H9 (cell line): ENCODE measurements at regions not wholly inside any gene's neighbourhood (a gene's known extent, or its start where the extent isn't known, plus 50 kb on each side); places are given as distances from the start of the nearest gene placed in this dataset.

Source experiments
- DNase-seq: peaks from one replicate; pipeline ENCODE4 v3.0.0-alpha.2; 2017
- H2AFZ ChIP-seq: one replicate; pipeline ENCODE4 v1.6.1; 2013; ENCODE audit warnings: mild to moderate bottlenecking, low read length, control low read depth, moderate library complexity
- H2AK5ac ChIP-seq: 2 replicates; pipeline ENCODE4 v1.6.1; 2013; ENCODE audit warnings: low read length, control low read depth, mixed read lengths; ENCODE audit not compliant: insufficient read length
- H2BK120ac ChIP-seq: one replicate; pipeline ENCODE4 v1.6.1; 2013; ENCODE audit warnings: low read depth, mild to moderate bottlenecking, low read length, control low read depth, inconsistent platforms; ENCODE audit not compliant: poor library complexity, severe bottlenecking
- H2BK12ac ChIP-seq: 2 replicates; pipeline ENCODE4 v1.6.1; 2013; ENCODE audit warnings: low read length, control low read depth, mixed read lengths, low read depth; ENCODE audit not compliant: insufficient read length
- H2BK15ac ChIP-seq: 2 replicates; pipeline ENCODE4 v1.6.1; 2013; ENCODE audit warnings: low read depth, low read length, control low read depth
- H2BK20ac ChIP-seq: one replicate; pipeline ENCODE4 v1.6.1; 2013; ENCODE audit warnings: low read depth, mild to moderate bottlenecking, low read length, control low read depth, inconsistent platforms; ENCODE audit not compliant: poor library complexity, severe bottlenecking
- H2BK5ac ChIP-seq: 2 replicates; pipeline ENCODE4 v1.6.1; 2013; ENCODE audit warnings: low read length, control low read depth, mixed read lengths; ENCODE audit not compliant: insufficient read length
- H3K14ac ChIP-seq: 2 replicates; pipeline ENCODE4 v1.6.1; 2013; ENCODE audit warnings: low read length, control low read depth; ENCODE audit not compliant: insufficient read depth
- H3K18ac ChIP-seq: 2 replicates; pipeline ENCODE4 v1.6.1; 2013; ENCODE audit warnings: low read depth, mild to moderate bottlenecking, mixed read lengths, low read length, control low read depth; ENCODE audit not compliant: insufficient read length
- H3K23ac ChIP-seq: 2 replicates; pipeline ENCODE4 v1.6.1; 2013; ENCODE audit warnings: low read length, control low read depth, mixed read lengths, low read depth; ENCODE audit not compliant: insufficient read length
- H3K23me2 ChIP-seq: 2 replicates; pipeline ENCODE4 v1.6.1; 2013; ENCODE audit warnings: low read depth, mild to moderate bottlenecking, mixed read lengths, low read length, control low read depth; ENCODE audit not compliant: insufficient read length, poor library complexity, severe bottlenecking
- H3K27ac ChIP-seq: 2 replicates; pipeline ENCODE4 v1.5.1; 2013; ENCODE audit warnings: low read length, control low read depth, mixed read lengths, low read depth; ENCODE audit not compliant: insufficient read length
- H3K27me3 ChIP-seq: 2 replicates; pipeline ENCODE4 v1.6.1; 2013; ENCODE audit warnings: low read length, control low read depth, inconsistent platforms; ENCODE audit not compliant: insufficient read depth
- H3K4ac ChIP-seq: 2 replicates; pipeline ENCODE4 v1.6.1; 2013; ENCODE audit warnings: low read depth, mild to moderate bottlenecking, control low read depth, inconsistent platforms, low read length, moderate library complexity
- H3K4me1 ChIP-seq: 2 replicates; pipeline ENCODE4 v1.6.1; 2013; ENCODE audit warnings: low read length, control low read depth, inconsistent platforms; ENCODE audit not compliant: insufficient read depth
- H3K4me2 ChIP-seq: 2 replicates; pipeline ENCODE4 v1.6.1; 2013; ENCODE audit warnings: low read length, control low read depth, mixed read lengths; ENCODE audit not compliant: insufficient read length, insufficient read depth
- H3K56ac ChIP-seq: 2 replicates; pipeline ENCODE4 v1.6.1; 2013; ENCODE audit warnings: low read depth, mild to moderate bottlenecking, mixed read lengths, low read length, control low read depth; ENCODE audit not compliant: insufficient read length
- H3K79me1 ChIP-seq: 2 replicates; pipeline ENCODE4 v1.6.1; 2013; ENCODE audit warnings: low read depth, mild to moderate bottlenecking, moderate library complexity, low read length, control low read depth, inconsistent platforms; ENCODE audit not compliant: insufficient read depth, poor library complexity, severe bottlenecking
- H3K79me2 ChIP-seq: 2 replicates; pipeline ENCODE4 v1.6.1; 2013; ENCODE audit warnings: low read length, control low read depth, inconsistent platforms; ENCODE audit not compliant: insufficient read depth
- H3K9ac ChIP-seq: 2 replicates; pipeline ENCODE4 v1.6.1; 2013; ENCODE audit warnings: low read length, control low read depth, mixed read lengths; ENCODE audit not compliant: insufficient read length; ENCODE audit errors: extremely low read depth
- H3K9me3 ChIP-seq: one replicate; pipeline ENCODE4 v1.6.1; 2013; ENCODE audit warnings: low read depth, low read length, inconsistent platforms; ENCODE audit not compliant: control insufficient read depth
- H3T11ph ChIP-seq: one replicate; pipeline ENCODE4 v1.6.1; 2013; ENCODE audit warnings: mild to moderate bottlenecking, low read length, control low read depth, inconsistent platforms
- H4K20me1 ChIP-seq: one replicate; pipeline ENCODE4 v1.6.1; 2013; ENCODE audit not compliant: control insufficient read depth, insufficient read length, insufficient read depth
- H4K5ac ChIP-seq: 2 replicates; pipeline ENCODE4 v1.6.1; 2013; ENCODE audit warnings: low read depth, mild to moderate bottlenecking, mixed read lengths, low read length, control low read depth; ENCODE audit not compliant: insufficient read length
- H4K8ac ChIP-seq: replicated peaks from 2 replicates; pipeline ENCODE4 v1.6.1; 2013; ENCODE audit warnings: low read length, control low read depth, mixed read lengths, low read depth; ENCODE audit not compliant: insufficient read length
- H4K91ac ChIP-seq: 2 replicates; pipeline ENCODE4 v1.6.1; 2013; ENCODE audit warnings: low read depth, mild to moderate bottlenecking, moderate library complexity, mixed read lengths, low read length, control low read depth; ENCODE audit not compliant: insufficient read length
- H3K27ac Mint-ChIP-seq, 3 experiments: 2 replicates in 2 of 3; 3 replicates in 1 of 3; pipeline ENCODE4 v1.8.0; 2020 to 2021; ENCODE audit warnings: mixed read lengths in 3 of 3, mild to moderate bottlenecking in 1 of 3, moderate library complexity in 1 of 3
- H3K27me3 Mint-ChIP-seq: 2 replicates; pipeline ENCODE4 v1.8.0; 2021; ENCODE audit warnings: low read depth, mild to moderate bottlenecking, moderate library complexity, mixed read lengths
- H3K36me3 Mint-ChIP-seq, 3 experiments: 2 replicates in 2 of 3; 3 replicates in 1 of 3; pipeline ENCODE4 v1.8.0; 2020 to 2021; ENCODE audit warnings: low read depth in 3 of 3, mixed read lengths in 3 of 3; ENCODE audit not compliant: insufficient read depth in 1 of 3
- H3K4me1 Mint-ChIP-seq, 2 experiments: 2 replicates each; pipeline ENCODE4 v1.8.0; 2020; ENCODE audit warnings: mixed read lengths in 2 of 2
- H3K4me3 Mint-ChIP-seq, 2 experiments: 2 replicates in 1 of 2; 3 replicates in 1 of 2; pipeline ENCODE4 v1.8.0; 2020 to 2021; ENCODE audit warnings: mild to moderate bottlenecking in 2 of 2, mixed read lengths in 2 of 2, moderate library complexity in 1 of 2
- H3K9me3 Mint-ChIP-seq, 2 experiments: 2 replicates in 1 of 2; 3 replicates in 1 of 2; pipeline ENCODE4 v1.8.0; 2020; ENCODE audit warnings: mild to moderate bottlenecking in 2 of 2, mixed read lengths in 2 of 2, moderate library complexity in 1 of 2
- WGBS: extraction: QIAGEN DNeasy Blood & Tissue Kit; methylation state at CpG from one replicate; pipeline ENCODE4 v1.1.7; 2013; ENCODE audit warnings: missing lambda C conversion rate, low lambda C conversion rate, mixed read lengths; ENCODE audit not compliant: insufficient read length; ENCODE audit errors: extremely low coverage; 5-methylcytosine and 5-hydroxymethylcytosine counted together
- TF ChIP-seq, protein P1 (sequence below): fragments of 200-600 bp; sonication (generic); conservative IDR thresholded peaks from 3 replicates; pipeline ENCODE4 v1.8.0; 2021; ENCODE audit warnings: antibody characterized with exemption, mild to moderate bottlenecking

DNA sequence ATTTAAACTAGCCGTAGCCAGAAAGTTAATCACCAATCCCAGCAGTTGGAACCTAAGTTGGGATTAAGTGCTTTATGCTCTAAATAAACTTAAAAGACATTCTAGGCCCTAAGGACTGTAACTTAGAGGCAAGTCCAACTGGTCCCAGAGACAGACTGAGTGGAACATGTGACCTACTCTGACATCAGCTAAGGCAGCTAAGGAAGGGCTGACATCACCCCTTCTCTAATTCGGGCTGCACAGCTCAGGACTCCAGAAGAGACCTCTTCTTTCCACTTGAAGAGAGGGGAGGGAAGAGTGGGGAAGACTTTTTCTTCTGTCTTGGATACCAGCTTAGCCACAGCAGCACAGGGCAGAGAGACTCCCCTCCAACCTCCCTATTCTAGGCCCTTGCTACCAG is 565.2 kb downstream of the CDH8 start:
- no peak overlapping the region for H2BK20ac ChIP-seq
- no peak overlapping the region for H3K23ac ChIP-seq
- WGBS, result no CpG with 5 or more reads among the region's 2 CpGs
- H2AK5ac ChIP-seq, result no peak overlapping the region
- Mint-ChIP-seq H3K4me1 (no peaks in the 10 kb centered on the region), H3K27ac (no peak overlapping the region), H3K36me3 (peaks cover 0 to 2% (median 0%) of the 10 kb centered on the region in 3 experiments; a peak in 2 of 7 replicates), H3K9me3 (peaks cover 4 to 10% of the 10 kb centered on the region in 2 experiments; a peak in 3 of 5 replicates), H3K4me3 (no peak overlapping the region), H3K27me3 (no peaks in the 10 kb centered on the region)
- H3K4ac ChIP-seq, result no peak overlapping the region
- H4K8ac ChIP-seq, result no peak overlapping the region
- H3K18ac ChIP-seq, result no peak overlapping the region
- H3T11ph ChIP-seq, result no peak overlapping the region
- no peak overlapping the region for H3K56ac ChIP-seq
- no peaks in the 10 kb centered on the region for H3K27me3 ChIP-seq
- H3K4me1 ChIP-seq, result no peaks in the 10 kb centered on the region
- H3K79me1 ChIP-seq, result no peaks in the 10 kb centered on the region
- H3K4me2 ChIP-seq, result no peak overlapping the region
- H2BK15ac ChIP-seq, result no peak overlapping the region
- no peaks in the 10 kb centered on the region for H4K20me1 ChIP-seq
- no peak for DNase-seq
- H2BK12ac ChIP-seq, result no peak overlapping the region
- H3K23me2 ChIP-seq, result no peaks in the 10 kb centered on the region
- no peak overlapping the region for H2AFZ ChIP-seq
- H3K9ac ChIP-seq, result no peak overlapping the region
- TF ChIP-seq, protein P1, sequence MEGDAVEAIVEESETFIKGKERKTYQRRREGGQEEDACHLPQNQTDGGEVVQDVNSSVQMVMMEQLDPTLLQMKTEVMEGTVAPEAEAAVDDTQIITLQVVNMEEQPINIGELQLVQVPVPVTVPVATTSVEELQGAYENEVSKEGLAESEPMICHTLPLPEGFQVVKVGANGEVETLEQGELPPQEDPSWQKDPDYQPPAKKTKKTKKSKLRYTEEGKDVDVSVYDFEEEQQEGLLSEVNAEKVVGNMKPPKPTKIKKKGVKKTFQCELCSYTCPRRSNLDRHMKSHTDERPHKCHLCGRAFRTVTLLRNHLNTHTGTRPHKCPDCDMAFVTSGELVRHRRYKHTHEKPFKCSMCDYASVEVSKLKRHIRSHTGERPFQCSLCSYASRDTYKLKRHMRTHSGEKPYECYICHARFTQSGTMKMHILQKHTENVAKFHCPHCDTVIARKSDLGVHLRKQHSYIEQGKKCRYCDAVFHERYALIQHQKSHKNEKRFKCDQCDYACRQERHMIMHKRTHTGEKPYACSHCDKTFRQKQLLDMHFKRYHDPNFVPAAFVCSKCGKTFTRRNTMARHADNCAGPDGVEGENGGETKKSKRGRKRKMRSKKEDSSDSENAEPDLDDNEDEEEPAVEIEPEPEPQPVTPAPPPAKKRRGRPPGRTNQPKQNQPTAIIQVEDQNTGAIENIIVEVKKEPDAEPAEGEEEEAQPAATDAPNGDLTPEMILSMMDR, result no peak
- no peak overlapping the region for H2BK120ac ChIP-seq
- no peak overlapping the region for H3K27ac ChIP-seq
- H3K9me3 ChIP-seq, result no peaks in the 10 kb centered on the region
- H4K91ac ChIP-seq, result no peak overlapping the region
- no peak overlapping the region for H4K5ac ChIP-seq
- no peak overlapping the region for H3K14ac ChIP-seq
- H2BK5ac ChIP-seq, result no peak overlapping the region
- H3K79me2 ChIP-seq, result no peaks in the 10 kb centered on the region
